A673 (cell line): ENCODE measurements at regions not wholly inside any gene's neighbourhood (a gene's known extent, or its start where the extent isn't known, plus 50 kb on each side); places are given as distances from the start of the nearest gene placed in this dataset.

Experiments used
- BruUV-seq: library from RNA; stranded (reverse); fragments of 400-500 nt; replicated peaks from 2 replicates; lab custom pipeline; 2021; lab: Mats Ljungman, UMichigan
- CTCF ChIA-PET: fragments of 300-600 bp; sonication (Branson Sonifier 250); formaldehyde crosslinking; loops from one replicate; lab custom pipeline; 2022; ENCODE audit warnings: antibody characterized with exemption; lab: Charles Lee
- POLR2A ChIA-PET: fragments of 300-600 bp; sonication (Branson Sonifier 250); formaldehyde crosslinking; loops from one replicate; lab custom pipeline; 2022; ENCODE audit warnings: antibody characterized with exemption; ENCODE audit not compliant: low non-redundant PET; lab: Charles Lee
- DNase-seq: peaks from one replicate; pipeline ENCODE4 v3.0.0-alpha.2; 2015; ENCODE audit warnings: low spot score
- H3K27ac ChIP-seq: fragments of 200-600 bp; sonication (generic); 2 replicates; pipeline ENCODE4 v1.5.1; 2016; ENCODE audit warnings: mixed run types, low read depth, mild to moderate bottlenecking, mixed read lengths, antibody characterized with exemption, low read length; ENCODE audit not compliant: poor library complexity, severe bottlenecking
- H3K27me3 ChIP-seq: fragments of 200-600 bp; sonication (generic); replicated peaks from 2 replicates; pipeline ENCODE4 v1.6.1; 2017; ENCODE audit warnings: mixed run types, low read depth, mild to moderate bottlenecking, mixed read lengths, antibody characterized with exemption, low read length; ENCODE audit not compliant: insufficient read depth, poor library complexity
- H3K36me3 ChIP-seq: fragments of 200-600 bp; sonication (generic); 2 replicates; pipeline ENCODE4 v1.6.1; 2016; ENCODE audit warnings: mixed run types, mild to moderate bottlenecking, mixed read lengths, antibody characterized with exemption, low read length; ENCODE audit not compliant: insufficient read depth, poor library complexity, severe bottlenecking
- H3K4me1 ChIP-seq: fragments of 200-600 bp; sonication (generic); 2 replicates; pipeline ENCODE4 v1.6.1; 2017; ENCODE audit warnings: mixed run types, mild to moderate bottlenecking, mixed read lengths, antibody characterized with exemption, low read length; ENCODE audit not compliant: insufficient read depth, poor library complexity, severe bottlenecking
- H3K4me3 ChIP-seq: fragments of 200-600 bp; sonication (generic); 2 replicates; pipeline ENCODE4 v1.5.1; 2016; ENCODE audit warnings: low read depth, mixed run types, mild to moderate bottlenecking, mixed read lengths, low read length; ENCODE audit not compliant: poor library complexity, severe bottlenecking
- H3K9me3 ChIP-seq: fragments of 200-600 bp; sonication (generic); 2 replicates; pipeline ENCODE4 v1.6.1; 2016; ENCODE audit warnings: mixed run types, low read depth, mild to moderate bottlenecking, mixed read lengths, antibody characterized with exemption, low read length; ENCODE audit not compliant: poor library complexity, severe bottlenecking
- EZH2 ChIP-seq: fragments of 200-600 bp; sonication (generic); IDR thresholded peaks from 2 replicates; pipeline ENCODE4 v1.6.1; 2017; ENCODE audit warnings: borderline replicate concordance, low read depth, mild to moderate bottlenecking, mixed read lengths, antibody characterized with exemption, low read length; ENCODE audit not compliant: poor library complexity, severe bottlenecking
- intact Hi-C: fragments of 100-400 bp; cut with micrococcal nuclease; formaldehyde crosslinking; loops from one replicate; pipeline ENCODE4 v1.10.0; 2022; ENCODE audit not compliant: unreplicated experiment
- TF ChIP-seq, protein P1 (sequence below): fragments of 300-800, 200-600 bp; sonication (generic); conservative IDR thresholded peaks from 2 replicates; pipeline ENCODE4 v1.5.1; 2017; ENCODE audit warnings: low read depth, mild to moderate bottlenecking, antibody characterized with exemption, low read length, moderate library complexity, mixed read lengths

DNA sequence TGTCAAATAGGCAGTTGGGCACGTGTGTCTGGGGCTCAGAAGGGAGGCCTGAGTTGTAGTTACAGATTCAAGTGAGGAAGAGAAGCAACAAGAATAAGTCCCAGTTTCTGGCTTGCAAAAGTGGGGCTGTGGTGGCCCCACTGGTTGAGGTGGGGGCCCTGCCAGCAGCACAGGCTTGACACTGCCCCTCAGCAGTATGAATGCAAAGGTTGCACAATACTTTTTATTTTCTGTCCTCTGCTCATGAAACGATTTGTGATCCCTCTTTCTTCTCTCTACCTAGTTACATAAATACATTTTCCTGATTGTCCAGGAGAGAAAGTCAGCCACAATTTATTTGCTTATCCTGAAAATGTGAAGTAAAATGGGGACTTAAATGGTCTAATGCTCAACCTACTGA is 577.8 kb downstream of the AACS start:
- no peak for DNase-seq
- intact Hi-C loops = no loop called here
- Histone ChIP-seq H3K9me3 (no peaks in the 10 kb centered on the region), H3K4me1 (no peaks in the 10 kb centered on the region), H3K27ac (no peak overlapping the region), H3K36me3 (no peaks in the 10 kb centered on the region), H3K4me3 (no peak overlapping the region), H3K27me3 (peaks cover 12% of the 10 kb centered on the region)
- ChIA-PET CTCF (no interaction called here), POLR2A (no interaction called here)
- BruUV-seq = no TSS peak
- no peak for TF ChIP-seq EZH2
- TF ChIP-seq, protein P1, sequence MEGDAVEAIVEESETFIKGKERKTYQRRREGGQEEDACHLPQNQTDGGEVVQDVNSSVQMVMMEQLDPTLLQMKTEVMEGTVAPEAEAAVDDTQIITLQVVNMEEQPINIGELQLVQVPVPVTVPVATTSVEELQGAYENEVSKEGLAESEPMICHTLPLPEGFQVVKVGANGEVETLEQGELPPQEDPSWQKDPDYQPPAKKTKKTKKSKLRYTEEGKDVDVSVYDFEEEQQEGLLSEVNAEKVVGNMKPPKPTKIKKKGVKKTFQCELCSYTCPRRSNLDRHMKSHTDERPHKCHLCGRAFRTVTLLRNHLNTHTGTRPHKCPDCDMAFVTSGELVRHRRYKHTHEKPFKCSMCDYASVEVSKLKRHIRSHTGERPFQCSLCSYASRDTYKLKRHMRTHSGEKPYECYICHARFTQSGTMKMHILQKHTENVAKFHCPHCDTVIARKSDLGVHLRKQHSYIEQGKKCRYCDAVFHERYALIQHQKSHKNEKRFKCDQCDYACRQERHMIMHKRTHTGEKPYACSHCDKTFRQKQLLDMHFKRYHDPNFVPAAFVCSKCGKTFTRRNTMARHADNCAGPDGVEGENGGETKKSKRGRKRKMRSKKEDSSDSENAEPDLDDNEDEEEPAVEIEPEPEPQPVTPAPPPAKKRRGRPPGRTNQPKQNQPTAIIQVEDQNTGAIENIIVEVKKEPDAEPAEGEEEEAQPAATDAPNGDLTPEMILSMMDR = no peak

DNA sequence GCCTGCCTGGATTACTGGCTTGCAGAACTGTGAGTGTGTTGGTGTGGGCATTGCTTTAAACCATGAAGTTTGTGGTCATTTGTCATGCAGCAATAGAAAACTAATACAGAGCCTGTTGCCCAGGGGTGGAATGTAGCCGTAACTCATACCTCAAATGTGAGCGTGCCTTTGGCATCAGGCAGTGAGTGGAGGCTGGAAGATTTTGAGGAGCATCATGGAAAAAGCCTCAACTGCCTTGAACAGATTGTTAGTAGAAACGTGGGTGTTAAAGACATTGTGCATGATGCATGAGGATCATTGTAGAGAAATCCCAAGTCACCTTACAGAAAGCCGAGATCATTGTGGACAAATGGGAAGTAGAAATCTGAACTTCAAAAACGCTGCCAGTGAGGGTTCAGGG is 580.5 kb downstream of the AACS start:
- Histone ChIP-seq H3K27me3 (peaks cover 12% of the 10 kb centered on the region), H3K4me3 (no peak overlapping the region), H3K4me1 (no peaks in the 10 kb centered on the region), H3K36me3 (no peaks in the 10 kb centered on the region), H3K9me3 (no peaks in the 10 kb centered on the region), H3K27ac (no peak overlapping the region)
- no peak for TF ChIP-seq EZH2
- TF ChIP-seq, protein P1 = no peak
- BruUV-seq = no TSS peak
- intact Hi-C loops = no loop called here
- CTCF ChIA-PET = no interaction called here
- DNase-seq = no peak
- POLR2A ChIA-PET = no interaction called here

DNA sequence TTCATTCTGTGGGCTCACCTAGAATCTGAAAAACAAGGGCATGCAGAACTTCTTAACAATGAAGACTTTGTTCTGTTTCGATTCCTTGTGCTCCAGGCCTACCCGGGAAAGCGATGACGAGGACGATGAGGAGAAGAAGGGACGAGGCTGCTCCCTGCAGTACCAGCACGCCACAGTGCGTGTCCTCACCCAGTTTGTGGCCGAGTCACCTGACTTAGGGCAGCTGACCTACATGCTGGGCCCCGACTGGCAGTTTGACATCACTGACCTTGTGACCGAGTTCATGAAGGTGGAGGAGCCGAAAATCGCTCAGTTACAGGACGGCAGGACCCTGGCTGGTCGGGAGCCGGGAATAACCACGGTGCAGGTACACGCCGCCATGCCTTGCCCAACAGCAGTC is 585.4 kb downstream of the AACS start:
- no peak overlapping the region for H3K27ac ChIP-seq
- no peak overlapping the region for H3K4me3 ChIP-seq
- CTCF ChIA-PET = no interaction called here
- no peaks in the 10 kb centered on the region for H3K4me1 ChIP-seq
- no TSS peak for BruUV-seq
- no peaks in the 10 kb centered on the region for H3K9me3 ChIP-seq
- DNase-seq = no peak
- peaks cover 12% of the 10 kb centered on the region for H3K27me3 ChIP-seq
- intact Hi-C loops = no loop called here
- TF ChIP-seq, protein P1 = no peak
- no peak for TF ChIP-seq EZH2
- POLR2A ChIA-PET = no interaction called here
- H3K36me3 ChIP-seq = no peaks in the 10 kb centered on the region
